GM13976 (cell line): ENCODE measurements at regions not wholly inside any gene's neighbourhood (a gene's known extent, or its start where the extent isn't known, plus 50 kb on each side); places are given as distances from the start of the nearest gene placed in this dataset.
A peak's percentile ranks its signal among the peaks of the same experiment; 100 is the strongest.
"Not testable (repeated sequence)": the region's sequence is repeated elsewhere in the genome, so short reads cannot be mapped to it uniquely, and the experiment has no call there.

Experiments used
- DNase-seq: peaks from one replicate; pipeline ENCODE4 v3.0.0; 2012; ENCODE audit warnings: low spot score
- in situ Hi-C: fragments of 300-500 bp; cut with MboI; formaldehyde crosslinking; loops from one replicate; pipeline ENCODE4 v1.12.0; 2022; ENCODE audit warnings: low sequenced_read_pairs, mixed read lengths, inconsistent platforms; ENCODE audit not compliant: unreplicated experiment
- TF ChIP-seq, protein P1 (sequence below): IDR thresholded peaks from 2 replicates; pipeline ENCODE4 v1.5.1; 2012; ENCODE audit warnings: borderline replicate concordance, mild to moderate bottlenecking; ENCODE audit not compliant: insufficient read depth; ENCODE audit errors: extremely low read depth, missing control alignments, control extremely low read depth

DNA sequence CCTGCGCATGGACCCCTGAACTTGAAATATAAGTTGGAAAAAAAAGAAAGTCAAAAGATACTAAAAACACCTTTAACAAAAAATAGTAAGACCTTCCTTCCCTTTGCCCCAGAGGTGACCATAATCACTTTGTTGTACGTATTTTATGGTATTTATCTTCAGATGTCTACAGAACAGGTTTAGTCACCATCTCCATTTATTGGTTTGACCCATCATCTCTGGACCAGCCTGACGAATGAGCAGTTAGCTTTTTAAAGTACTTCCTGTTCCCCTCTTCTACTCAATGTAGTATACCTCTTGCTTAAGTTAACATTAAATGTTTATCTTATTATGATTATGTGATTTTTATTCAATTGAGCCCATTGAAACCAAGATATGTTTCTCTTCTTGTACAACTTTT lies 64.7 kb upstream of the CREB3L1 start:
- TF ChIP-seq, protein P1, sequence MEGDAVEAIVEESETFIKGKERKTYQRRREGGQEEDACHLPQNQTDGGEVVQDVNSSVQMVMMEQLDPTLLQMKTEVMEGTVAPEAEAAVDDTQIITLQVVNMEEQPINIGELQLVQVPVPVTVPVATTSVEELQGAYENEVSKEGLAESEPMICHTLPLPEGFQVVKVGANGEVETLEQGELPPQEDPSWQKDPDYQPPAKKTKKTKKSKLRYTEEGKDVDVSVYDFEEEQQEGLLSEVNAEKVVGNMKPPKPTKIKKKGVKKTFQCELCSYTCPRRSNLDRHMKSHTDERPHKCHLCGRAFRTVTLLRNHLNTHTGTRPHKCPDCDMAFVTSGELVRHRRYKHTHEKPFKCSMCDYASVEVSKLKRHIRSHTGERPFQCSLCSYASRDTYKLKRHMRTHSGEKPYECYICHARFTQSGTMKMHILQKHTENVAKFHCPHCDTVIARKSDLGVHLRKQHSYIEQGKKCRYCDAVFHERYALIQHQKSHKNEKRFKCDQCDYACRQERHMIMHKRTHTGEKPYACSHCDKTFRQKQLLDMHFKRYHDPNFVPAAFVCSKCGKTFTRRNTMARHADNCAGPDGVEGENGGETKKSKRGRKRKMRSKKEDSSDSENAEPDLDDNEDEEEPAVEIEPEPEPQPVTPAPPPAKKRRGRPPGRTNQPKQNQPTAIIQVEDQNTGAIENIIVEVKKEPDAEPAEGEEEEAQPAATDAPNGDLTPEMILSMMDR, result no peak
- no peak for DNase-seq
- in situ Hi-C loops, result no loop called here

DNA sequence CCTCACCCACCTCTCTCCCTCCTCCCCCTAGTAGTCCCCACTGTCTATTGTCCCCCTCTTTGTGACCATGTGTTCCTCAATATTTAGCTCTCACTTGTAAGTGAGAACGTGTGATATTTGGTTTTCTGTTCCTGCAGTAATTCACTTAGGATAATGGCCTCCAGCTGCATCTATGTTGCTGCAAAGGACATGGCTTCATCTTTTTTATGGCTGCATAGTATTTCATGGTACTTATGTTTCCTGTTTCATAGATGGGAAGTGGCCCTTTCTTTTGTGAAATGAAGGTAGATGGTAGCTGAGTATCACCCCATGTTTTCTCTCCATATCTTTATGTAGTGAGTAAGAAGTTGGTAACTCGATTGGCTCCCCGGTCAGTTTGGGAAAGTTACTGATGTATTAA lies 66.6 kb upstream of the CREB3L1 start:
- in situ Hi-C loops, result no loop called here

DNA sequence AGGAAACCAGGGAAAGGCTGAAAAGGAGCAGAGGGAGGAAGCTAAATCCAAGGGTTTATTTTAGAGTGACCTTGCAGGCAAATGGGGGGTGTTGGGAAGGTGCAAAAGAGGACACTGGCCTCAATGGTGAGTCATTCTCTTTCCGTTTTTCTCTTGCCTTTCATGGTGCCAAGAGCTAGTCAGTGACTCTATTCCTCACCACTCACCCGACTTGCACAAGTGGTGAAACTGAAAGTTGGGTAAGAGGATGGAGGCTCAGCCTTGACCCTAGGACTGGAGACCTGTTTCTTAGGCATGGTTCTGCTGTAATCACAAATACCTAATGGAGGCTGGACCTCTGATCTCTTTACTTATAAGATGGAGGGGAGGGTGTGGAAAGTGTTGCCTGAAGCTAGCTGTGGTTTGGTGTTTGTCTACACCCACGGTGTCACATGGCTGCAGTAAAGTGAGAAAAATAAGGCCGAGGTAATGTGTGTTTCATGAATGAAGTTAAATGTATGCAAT lies 67.3 kb upstream of the CREB3L1 start:
- TF ChIP-seq, protein P1, result no peak
- DNase-seq, result peak; percentile 57
- in situ Hi-C loops, result no loop called here

More for the DNA sequence above, 66.6 kb upstream of the CREB3L1 start:
- DNase-seq, result no peak
- TF ChIP-seq, protein P1, result no peak

DNA sequence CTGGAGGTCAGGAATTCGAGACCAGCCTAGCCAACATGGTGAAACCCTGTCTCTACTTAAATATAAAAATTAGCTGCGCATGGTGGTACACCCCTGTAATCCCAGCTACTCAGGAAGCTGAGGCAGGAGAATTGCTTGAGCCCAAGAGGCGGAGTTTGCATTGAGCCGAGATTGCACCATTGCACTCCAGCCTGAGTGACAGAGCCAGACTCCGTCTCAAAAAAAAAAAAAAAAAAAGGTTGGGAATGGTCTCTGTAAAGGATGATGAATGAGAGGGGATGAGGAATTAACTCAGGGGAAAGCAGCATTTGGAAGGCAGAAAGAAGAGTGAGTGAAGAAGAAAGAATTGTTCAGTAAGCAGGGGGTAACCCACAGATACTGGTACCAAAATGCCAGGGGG lies 67.8 kb upstream of the CREB3L1 start:
- in situ Hi-C loops, DNase-seq: not testable (repeated sequence)

DNA sequence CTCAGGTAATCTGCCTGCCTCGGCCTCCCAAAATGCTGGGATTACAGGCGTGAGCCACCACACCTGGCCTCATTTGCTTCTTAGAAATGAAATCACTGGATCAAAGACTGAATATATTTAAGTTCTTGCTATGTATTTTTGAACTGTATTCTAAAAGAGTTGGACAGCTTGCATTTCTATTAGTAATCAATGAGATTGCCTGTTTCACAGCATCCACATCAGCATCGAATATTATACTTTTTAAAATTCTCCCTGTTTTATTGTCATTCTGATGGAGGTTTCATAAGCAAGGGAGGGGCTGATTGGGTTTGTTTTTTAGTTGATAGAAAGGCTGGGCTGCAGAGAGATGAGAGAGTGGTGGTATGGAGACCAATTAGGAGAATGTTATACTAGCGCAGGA lies 68.7 kb upstream of the CREB3L1 start:
- in situ Hi-C loops, result no loop called here
- TF ChIP-seq, protein P1, result no peak
- DNase-seq, result no peak

DNA sequence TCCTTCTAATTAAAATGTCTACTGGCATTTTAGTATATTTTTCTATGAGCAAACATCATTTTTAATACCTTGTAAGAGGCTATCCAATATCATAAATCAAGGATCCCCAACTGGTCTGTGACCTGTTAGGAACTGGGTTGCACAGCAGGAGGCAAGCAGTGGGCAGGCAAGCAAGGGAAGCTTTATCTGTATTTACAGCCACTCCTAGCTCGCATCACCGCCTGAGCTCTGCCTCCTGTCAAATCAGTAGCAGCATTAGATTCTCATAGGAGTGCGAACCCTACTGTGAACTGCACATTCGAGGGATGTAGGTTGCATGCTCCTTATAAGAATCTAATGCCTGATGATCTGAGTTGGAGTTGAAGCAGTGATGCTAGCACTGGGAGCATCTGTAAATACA lies 70.2 kb upstream of the CREB3L1 start:
- TF ChIP-seq, protein P1, result no peak
- DNase-seq, result no peak

DNA sequence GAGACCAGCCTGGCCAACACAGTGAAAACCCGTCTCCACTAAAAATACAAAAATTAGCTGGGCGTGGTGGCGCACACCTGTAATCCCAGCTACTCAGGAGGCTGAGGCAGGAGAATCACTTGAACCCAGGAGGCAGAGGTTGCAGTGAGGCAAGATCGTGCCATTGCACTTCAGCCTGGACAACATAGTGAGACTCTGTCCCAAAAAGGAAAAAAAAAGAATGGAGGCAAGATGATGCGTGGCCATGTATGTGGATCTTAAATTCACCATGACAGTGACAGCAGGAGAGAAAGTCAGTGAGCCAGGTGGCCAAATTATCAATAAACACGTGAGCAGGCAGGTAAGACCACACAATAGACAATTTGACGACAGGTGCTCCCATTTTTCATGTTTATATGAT lies 73.0 kb upstream of the CREB3L1 start:
- in situ Hi-C loops, DNase-seq: not testable (repeated sequence)

More for the DNA sequence above, 70.2 kb upstream of the CREB3L1 start:
- in situ Hi-C loops, result no loop called here

DNA sequence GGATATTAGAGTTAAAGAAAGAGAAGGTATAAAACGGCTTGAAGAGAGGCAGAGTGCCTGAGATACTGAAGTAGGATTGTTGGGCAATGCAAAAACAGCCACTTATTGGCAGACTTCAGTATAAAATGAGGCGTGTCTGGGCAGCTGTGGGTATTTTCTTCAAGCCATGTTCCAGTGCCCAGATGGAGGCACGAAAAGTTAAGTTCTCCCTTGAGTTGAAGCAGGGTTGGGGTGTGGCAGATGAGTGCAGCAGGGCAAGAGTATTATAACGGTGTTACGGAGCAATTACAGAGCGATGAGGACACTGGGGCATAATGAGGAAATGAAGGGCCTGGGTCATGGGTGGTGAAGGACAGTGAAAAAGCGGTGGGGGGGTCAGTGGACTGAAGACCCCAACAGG lies 73.7 kb upstream of the CREB3L1 start:
- in situ Hi-C loops, result no loop called here
- DNase-seq, result no peak
- TF ChIP-seq, protein P1, result no peak
